ENCODE measurements at regions not wholly inside any gene's neighbourhood (a gene's known extent, or its start where the extent isn't known, plus 50 kb on each side); places are given as distances from the start of the nearest gene placed in this dataset.

DNA sequence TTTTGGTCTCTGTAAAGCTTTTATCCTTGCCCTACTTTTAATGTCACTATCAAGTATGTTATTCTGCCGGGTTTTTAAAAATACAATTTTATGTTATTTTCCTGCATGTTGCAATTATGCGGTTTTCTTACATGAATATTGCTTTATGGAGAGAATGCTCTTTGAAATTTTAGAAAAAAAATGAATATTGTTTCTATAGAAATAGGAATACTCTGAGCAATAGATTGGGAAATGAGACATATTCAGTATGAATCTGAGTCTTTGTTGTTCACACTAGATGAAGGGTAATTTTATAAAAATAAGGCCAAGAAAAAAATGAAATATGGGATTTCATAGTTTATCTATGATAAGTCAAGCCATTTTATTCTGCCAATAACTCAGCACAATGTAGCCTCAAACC lies 142.2 kb upstream of the DTNA start:
- intact Hi-C loops (cut with DNase I), result no loop called here
- Histone ChIP-seq H3K36me3 (no peaks in the 10 kb centered on the region), H3K4me1 (no peaks in the 10 kb centered on the region), H3K9me3 (no peaks in the 10 kb centered on the region), H3K27me3 (ENCODE audit: low read depth) (no peaks in the 10 kb centered on the region), H3K4me3 (no peak overlapping the region), H3K27ac (no peak overlapping the region)
- DNase-seq, result no peak
- no peak for ATAC-seq
- TF ChIP-seq, protein P1, sequence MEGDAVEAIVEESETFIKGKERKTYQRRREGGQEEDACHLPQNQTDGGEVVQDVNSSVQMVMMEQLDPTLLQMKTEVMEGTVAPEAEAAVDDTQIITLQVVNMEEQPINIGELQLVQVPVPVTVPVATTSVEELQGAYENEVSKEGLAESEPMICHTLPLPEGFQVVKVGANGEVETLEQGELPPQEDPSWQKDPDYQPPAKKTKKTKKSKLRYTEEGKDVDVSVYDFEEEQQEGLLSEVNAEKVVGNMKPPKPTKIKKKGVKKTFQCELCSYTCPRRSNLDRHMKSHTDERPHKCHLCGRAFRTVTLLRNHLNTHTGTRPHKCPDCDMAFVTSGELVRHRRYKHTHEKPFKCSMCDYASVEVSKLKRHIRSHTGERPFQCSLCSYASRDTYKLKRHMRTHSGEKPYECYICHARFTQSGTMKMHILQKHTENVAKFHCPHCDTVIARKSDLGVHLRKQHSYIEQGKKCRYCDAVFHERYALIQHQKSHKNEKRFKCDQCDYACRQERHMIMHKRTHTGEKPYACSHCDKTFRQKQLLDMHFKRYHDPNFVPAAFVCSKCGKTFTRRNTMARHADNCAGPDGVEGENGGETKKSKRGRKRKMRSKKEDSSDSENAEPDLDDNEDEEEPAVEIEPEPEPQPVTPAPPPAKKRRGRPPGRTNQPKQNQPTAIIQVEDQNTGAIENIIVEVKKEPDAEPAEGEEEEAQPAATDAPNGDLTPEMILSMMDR (IDR thresholded peaks at IDR 0.05), result no peak

DNA sequence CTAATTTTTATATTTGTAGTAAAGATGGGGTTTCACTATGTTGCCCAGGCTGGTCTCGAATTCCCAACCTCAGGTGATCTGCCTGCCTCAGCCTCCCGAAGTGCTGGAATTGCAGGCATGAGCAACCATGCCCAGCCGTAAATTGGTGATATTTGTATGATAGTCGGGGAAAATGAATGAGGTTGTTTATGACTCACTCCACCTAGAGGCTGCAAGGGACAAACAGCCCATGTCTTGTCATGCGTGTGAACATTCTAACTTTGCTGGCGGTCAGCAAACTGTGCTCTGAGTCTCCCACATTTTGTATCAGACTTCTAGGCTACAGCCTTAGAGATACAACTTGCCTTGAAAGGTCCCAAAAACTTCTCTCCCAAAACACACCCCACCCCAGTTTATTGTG lies 133.5 kb upstream of the DTNA start:
- TF ChIP-seq, protein P1 (IDR thresholded peaks at IDR 0.05), result no peak
- no peak overlapping the region for H3K27ac ChIP-seq
- intact Hi-C loops (cut with DNase I), result no loop called here
- H3K27me3 ChIP-seq (ENCODE audit: low read depth), result no peaks in the 10 kb centered on the region
- H3K4me3 ChIP-seq, result no peak overlapping the region
- DNase-seq (no peak), ATAC-seq (no peak)
- no peaks in the 10 kb centered on the region for H3K4me1 ChIP-seq
- H3K9me3 ChIP-seq, result no peaks in the 10 kb centered on the region
- H3K36me3 ChIP-seq, result no peaks in the 10 kb centered on the region

DNA sequence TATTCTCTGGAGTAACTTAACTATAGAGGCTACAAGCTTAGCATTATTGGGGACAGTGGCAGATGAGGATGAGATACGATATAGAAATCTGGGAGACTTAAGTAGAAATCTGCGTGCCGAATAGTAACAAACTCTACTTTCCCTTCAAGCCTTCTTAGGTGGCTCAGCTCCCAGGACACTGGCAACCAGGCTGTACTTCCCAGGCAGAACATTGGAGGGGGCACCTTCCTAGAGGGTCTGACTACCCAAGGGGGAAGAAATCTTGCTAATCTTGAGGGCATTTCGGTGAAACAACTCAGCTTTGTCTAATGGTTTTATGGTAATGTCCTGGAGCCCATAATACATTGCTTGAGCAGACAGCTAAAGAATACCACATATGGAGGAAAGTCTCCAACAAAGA lies 126.2 kb upstream of the DTNA start:
- Histone ChIP-seq H3K27ac (no peak overlapping the region), H3K4me1 (no peaks in the 10 kb centered on the region), H3K27me3 (ENCODE audit: low read depth) (no peaks in the 10 kb centered on the region), H3K4me3 (no peak overlapping the region), H3K9me3 (no peaks in the 10 kb centered on the region), H3K36me3 (no peaks in the 10 kb centered on the region)
- TF ChIP-seq, protein P1 (IDR thresholded peaks at IDR 0.05), result no peak
- intact Hi-C loops (cut with DNase I), result no loop called here
- ATAC-seq (no peak), DNase-seq (no peak)

DNA sequence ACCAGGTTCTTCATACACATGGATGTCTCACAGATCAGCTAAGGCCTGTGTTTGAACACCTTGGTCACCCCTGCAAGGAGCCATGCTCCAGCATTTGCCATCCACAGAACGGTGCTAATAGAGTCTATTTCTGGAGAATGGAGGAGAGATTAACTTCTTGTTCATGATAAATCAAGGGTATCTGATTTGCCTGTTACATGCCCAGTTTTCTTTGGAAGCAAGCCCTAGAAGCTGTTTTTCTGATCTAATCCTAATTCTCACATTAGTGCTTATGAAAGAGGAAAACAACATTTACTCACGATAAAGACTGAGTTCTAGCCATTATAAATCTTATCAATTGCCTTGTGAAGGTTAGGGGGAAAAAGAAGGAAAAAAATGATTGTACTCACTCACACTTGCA lies 119.6 kb upstream of the DTNA start:
- TF ChIP-seq, protein P1 (IDR thresholded peaks at IDR 0.05), result no peak
- no peak for ATAC-seq
- Histone ChIP-seq H3K27me3 (ENCODE audit: low read depth) (no peaks in the 10 kb centered on the region), H3K9me3 (no peaks in the 10 kb centered on the region), H3K4me1 (no peaks in the 10 kb centered on the region), H3K36me3 (no peaks in the 10 kb centered on the region), H3K27ac (no peak overlapping the region), H3K4me3 (no peak overlapping the region)
- intact Hi-C loops (cut with DNase I), result no loop called here
- DNase-seq, result no peak

DNA sequence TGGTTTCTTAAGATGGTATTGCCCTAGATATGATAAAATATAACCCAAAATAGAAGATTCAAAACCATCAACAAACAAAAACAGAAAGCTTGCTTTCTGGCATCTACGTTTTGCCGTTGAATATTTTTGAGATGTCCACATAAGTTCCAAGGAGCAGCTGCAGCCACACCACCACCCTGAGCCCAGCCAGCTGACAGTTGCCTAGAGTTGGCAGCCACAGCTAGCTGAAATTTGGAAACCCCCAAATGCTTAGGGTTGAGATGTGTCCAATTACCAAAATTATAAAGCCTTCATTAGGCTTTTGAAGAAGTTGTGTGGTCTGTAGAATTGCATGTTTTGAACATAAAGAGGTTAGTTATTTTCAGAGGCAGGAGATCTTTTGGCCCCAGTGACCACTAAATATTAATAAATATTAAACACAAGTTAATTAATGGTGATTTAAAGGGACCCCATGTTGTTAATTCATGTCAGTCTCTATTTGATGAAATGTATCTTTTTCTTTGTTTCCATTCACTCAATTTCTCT lies 118.1 kb upstream of the DTNA start:
- ATAC-seq, result no peak
- intact Hi-C loops (cut with DNase I), result no loop called here
- H3K27ac ChIP-seq, result no peak overlapping the region

More for the DNA sequence above, 118.1 kb upstream of the DTNA start:
- no peaks in the 10 kb centered on the region for H3K27me3 ChIP-seq (ENCODE audit: low read depth)
- TF ChIP-seq, protein P1 (IDR thresholded peaks at IDR 0.05), result no peak
- no peaks in the 10 kb centered on the region for H3K9me3 ChIP-seq
- no peaks in the 10 kb centered on the region for H3K36me3 ChIP-seq
- no peaks in the 10 kb centered on the region for H3K4me1 ChIP-seq
- no peak for DNase-seq
- no peak overlapping the region for H3K4me3 ChIP-seq
